ENCODE measurements at regions not wholly inside any gene's neighbourhood (a gene's known extent, or its start where the extent isn't known, plus 50 kb on each side); places are given as distances from the start of the nearest gene placed in this dataset.
A peak's percentile ranks its signal among the peaks of the same experiment; 100 is the strongest.
"Not testable (repeated sequence)": the region's sequence is repeated elsewhere in the genome, so short reads cannot be mapped to it uniquely, and the experiment has no call there.

DNA sequence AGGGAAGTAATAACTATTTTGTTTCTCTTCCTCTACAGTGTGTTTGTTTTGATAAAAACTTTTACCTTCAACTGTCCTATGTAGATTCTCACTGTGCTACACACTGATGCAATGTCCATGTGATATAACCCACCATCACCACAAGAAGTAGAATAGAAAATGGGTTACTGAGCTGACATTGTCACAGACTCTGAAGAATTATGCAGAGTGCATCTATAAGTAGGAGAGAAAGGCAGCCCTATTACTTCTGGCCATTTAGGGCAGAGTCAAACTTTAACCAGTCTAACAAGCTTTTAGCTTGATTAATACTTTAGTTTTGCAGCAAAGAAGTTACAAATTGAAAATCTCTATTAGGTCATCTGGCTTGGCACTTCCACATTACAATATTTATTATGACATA, 354.0 kb upstream of the CDH8 start:
- no peak for DNase-seq

DNA sequence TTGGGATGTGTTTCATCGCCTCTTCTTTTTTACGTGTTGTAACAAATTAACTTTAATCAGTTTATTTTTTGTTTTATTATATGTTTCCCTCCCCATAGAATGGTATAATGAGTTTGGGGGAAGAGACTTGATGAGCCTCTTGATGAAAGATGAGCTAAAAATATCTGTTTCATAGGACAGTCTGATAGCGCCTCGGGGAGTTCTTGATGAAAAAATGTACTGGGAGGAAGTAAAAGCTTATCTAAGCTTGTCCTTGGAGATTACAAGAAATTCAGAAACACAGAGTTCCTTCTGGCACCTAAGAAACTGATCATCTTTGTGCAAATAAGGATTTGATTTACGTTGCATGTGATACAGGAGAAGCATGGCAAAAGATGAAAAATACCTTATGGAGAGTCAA, 350.2 kb upstream of the CDH8 start:
- DNase-seq = no peak

DNA sequence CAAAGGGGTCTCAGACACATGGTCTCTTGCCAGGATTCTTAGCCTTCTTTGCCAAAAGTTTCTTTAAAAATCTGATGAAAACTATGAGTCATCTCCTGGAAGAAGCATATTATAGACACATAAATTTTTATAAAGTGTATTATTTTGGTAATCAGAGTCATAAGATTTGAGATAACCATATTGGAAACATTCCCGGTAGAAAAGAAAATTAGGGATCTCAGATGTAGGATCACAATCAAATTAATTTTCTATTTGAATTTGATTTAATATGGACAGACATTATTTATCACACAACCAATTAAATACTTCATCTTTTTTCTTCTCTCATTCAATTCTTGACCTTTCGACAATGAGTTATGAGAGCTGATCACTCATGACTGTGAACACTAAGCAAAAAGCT, 347.7 kb upstream of the CDH8 start:
- no peak for DNase-seq

DNA sequence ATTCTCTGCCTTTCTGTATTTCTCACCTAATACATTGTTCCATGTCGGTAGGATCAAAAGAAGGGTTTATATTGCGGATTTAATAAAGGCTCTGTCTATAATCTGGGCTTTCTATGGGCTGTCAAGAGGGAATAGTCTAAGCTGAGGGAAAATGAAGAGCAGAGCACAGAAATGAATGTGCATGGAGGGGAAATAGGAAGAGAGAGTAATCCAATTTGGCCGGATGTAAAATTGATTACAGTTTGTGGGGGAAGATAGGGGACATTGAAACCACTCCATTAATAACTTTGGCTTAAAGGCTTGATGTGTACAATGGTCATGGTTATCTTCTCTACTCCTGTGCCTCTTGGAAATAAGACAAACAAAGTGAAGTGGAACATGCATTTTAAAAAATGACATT, 334.2 kb upstream of the CDH8 start:
- DNase-seq = no peak

DNA sequence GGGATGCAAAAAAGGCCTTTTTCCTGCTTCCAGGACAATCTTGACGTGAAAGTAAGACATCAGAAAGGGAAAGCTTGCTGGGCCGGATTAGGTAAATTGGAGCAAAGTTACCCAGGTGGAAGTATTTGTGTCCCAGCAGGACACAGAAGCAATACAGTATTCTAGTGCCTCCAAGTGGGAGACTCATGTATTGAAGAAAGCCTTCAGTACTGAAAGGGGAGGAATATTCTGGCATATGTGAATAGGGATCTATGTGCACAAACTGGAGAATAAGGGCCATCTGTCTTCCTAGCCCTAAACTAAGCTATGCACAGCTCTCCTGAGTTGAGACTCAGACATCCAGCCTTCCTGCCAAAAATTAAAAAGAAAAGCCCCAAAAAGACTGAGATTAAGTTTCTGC, 327.3 kb upstream of the CDH8 start:
- no peak for DNase-seq

DNA sequence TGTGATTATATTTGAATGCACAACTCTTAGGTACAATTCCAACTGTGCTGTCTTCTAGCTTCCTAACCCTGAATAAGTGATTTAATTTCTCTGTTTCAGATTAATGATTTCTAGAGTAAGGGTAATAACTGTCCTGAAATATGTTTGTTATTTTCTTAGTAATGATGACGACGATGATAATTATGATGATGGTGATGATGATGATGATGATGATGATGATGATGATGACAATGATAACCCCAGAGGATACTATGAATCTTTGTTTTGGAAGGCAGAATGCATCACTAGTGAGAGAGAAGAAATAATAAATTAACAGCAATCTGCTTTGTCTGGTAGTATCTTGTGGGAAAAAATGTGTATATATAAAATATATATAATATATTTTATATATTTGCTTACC, 317.1 kb upstream of the CDH8 start:
- DNase-seq = no peak

DNA sequence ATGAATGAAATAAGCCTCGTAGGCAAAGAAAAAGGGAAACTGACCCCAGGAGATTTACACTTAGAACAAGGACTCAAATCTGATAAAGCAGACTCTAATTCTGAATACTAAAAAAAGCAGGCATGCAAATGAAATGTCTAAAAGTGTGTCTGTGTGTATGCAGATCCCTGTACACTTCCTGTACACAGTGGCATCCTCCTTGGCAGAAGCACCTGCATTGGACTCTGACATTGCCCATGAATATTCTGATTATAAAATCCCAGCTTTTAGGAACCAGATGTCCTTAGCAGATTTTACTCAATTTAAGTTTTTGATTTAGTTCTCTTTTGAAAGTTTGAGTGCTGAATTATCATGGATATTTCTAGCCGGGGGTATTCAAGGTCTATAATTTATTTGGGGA, 306.0 kb upstream of the CDH8 start:
- no peak for DNase-seq

DNA sequence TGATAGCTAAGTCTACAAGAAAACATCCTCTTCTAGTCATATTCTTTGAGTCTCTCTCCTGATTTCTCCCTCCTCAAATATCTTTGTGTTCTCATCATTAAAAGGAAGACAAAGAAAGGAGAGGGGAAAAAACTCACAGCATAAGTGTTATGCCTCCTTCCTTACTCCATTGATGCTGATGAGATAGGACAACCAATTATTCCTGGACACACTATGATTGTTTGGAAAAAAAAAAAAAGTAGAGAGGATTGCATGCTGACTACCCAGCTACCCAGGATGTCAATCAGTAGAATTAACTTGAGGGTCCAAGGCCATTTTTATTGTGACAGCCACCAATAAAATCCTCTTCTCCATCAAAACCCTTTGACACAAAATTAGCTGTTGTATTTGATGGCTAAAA, 299.1 kb upstream of the CDH8 start:
- DNase-seq = no peak

DNA sequence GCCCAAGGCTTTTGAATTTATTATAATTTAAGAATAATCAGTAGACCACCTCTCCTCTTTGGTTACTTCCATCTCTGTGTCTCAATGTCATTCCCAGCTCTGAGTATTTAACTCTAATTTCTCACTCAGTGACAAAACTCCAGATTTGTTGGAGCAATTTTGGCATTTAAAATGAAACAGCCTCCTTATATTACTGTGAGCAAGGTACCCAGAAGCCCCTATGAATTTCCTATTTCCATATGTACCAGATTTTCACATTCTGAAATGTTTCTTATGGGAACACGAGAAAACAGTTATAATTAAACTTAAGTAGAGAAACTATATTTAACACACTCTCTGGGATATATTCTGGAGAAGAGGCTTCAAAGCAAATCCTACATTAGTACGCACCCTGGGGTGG, 285.4 kb upstream of the CDH8 start:
- DNase-seq = no peak

DNA sequence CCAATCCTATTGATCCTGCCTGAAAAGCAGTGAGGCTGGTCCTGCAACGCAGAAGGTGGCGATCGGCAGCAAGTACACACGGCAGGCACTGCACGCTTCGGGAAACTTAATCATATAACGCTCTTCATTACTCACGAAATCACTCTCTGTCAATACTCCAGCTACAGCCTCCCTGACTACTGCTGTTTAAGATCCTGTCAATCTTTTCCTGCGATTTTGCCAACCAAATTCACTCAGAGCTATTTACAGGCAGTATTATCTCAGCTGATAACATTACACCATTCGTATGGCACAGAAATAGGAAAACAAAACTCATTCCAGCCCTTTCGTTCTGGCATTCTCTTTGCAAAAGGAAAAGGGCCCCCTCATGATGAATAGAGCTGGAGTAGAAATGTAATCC, 262.4 kb upstream of the CDH8 start:
- no peak for DNase-seq

DNA sequence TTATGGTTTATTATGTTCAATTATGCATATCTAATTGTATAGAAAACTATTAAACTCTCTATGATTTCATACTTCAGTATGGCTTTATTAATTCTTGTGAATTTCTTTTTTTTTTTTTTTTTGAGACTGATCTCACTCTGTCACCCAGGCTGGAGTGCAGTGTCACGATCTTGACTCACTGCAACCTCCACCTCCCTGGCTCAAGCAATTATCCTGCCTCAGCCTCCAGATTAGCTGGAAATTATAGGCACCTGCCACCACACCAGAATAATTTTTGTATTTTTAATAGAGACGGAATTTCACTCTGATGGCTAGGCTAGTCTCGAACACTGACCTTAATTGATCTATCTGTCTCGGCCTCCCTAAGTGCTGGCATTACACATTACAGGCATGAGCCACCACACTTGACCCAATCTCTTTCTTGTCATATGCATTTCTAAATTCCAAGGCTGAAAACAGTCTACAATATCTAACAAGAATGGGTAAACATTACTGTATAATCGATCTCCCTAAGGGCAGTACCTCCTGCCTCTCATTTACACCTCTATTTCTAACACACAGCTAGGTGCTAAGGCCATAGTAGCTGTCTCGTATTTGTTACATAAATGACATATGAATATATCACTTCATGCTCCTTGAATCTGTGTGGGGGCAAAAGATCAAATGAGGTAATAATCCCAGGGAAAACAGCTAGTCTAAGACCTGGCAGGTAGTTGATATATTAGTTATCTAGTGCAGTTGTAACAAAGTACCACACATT, 258.2 kb upstream of the CDH8 start:
- no peak for DNase-seq

DNA sequence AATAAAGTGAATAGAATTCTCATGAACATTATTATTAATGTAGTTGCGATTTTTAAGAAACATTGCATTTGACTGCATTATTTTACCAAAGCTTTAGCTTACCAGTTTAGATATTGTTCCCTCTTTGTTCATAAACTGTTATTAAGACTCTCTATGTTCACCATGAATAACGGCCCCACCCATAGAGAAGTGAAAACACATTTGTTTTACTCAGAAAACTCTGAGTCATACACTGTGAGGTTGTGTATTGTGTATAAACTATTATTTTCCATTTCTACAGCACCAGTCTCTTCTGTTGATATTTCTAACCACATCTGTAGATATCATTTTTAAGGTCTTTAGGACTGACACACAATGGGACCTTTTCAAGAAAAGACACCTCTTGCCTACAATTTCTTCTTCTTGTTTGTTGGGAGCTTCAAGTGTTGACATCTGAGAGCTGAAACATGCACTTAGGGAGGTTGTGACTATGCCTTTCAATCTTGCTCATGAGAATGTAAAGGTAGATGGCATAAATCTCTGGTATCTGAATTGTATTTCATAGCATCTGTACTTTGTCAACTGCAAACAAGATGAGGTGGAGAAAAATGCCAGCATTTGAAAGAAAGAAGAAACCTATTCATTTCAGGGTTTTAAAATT, 252.9 kb upstream of the CDH8 start:
- DNase-seq = no peak

DNA sequence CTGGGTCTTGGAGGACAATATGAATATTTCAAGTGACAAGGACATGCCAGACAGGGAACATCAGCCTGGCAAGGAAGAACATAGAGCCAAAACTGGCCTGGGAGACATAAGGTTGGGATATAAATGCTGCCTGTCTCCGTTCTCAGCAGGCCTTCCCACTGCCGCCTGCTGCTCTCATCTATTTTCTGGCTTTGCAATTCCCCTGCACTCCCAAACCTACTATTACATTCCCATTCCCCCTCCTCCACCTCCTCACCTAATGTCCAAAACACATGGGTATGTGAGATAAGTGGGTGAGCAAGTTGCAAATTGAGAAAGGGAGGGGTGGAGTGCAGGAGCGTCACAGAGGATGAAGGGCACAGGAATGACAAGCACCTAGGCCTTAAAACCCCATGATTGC, 244.3 kb upstream of the CDH8 start:
- no peak for DNase-seq

DNA sequence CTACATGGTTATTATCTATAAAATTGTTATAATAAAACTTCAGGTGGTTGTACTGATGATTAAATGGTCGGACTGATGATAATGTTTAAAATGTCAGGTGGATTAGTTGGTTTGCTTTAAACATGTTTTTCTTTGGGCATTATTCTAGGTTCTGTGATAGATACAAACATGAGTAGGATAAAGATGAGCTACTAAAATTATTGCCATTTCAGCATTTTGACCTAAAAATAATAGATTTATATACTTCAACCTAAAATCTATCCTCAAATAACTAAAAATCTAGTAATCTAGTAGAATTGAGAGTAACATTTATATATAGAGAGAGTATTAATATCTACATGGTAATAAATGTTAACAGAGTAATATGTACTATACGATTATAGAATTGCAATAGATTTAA, 241.7 kb upstream of the CDH8 start:
- no peak for DNase-seq

DNA sequence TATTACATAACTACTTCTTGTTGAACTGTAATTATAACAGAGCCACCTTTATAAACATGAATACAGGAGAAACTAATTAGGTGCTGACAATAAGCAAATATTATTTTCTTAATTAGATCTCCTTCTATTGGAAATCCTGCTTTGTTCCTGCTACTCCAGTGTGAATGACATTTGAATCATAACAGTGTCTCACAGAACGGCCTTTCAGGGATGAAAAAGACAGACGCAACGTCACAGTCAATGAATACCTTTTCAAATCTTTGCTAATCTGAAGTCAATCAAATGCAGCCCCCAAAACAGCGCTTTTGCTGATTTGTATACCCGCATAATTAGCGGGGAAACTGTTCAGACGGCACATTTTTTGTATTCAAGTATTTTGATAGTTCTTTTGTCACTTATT, 240.4 kb upstream of the CDH8 start:
- DNase-seq = no peak

DNA sequence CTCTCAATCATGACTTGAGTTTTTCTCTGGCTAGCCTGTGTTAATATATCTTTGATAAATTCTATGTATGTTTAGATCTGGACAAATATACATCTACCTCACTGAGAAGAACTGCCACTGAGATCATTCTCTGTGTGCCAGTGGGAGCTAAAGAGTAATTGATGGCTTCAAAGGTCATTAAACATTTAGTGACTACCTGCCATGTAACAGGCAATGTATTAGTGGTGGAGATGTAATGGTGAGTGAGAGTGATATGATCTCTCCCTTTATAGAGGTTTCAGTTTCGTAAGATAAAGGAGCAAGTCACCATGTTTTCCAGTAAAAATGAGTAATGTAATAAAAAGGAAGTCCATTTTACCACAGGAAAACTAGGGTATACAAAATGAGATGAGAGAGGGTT, 235.8 kb upstream of the CDH8 start:
- DNase-seq = no peak

DNA sequence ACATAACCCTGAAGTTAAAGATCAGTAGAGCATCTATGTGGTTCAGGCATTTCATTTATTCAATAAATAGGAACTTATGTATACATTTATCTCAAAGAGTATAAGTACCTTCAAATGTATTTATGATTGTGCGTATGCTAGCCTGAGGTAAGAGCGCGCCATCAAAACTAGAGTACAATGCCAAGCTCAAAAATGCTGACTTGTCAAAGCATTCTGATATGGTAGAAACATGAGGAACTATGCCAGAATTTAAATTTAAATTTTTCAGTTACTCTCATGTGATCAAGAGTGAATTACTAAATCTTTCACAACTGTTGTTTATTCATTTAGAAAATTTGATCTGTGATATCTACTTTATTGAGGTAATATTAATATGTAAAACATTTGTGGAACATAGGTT, 225.5 kb upstream of the CDH8 start:
- no peak for DNase-seq

DNA sequence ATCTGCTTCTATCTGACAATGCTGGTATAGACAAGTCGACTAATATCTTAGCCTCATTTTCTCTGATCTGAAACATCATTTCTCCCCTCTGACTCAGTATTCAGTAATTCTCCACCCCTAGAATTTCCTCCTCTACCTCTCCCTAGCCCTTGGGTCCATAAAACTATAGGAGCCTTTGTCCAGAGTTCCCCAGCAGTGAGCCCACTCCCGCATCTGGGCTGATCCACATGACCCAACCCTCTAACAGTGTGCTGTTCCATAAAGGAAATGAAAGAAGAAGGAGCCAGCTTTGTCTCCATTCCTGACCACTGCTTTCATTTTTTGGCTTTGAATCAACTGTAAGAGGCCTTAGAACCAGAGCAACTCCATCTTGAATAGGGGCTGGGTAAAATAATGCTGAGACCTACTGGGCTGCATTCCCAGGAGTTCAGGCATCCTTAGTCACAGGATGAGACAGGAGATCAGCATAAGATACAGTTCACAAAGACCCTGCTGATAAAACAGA, 222.7 kb upstream of the CDH8 start:
- not testable (repeated sequence) for DNase-seq

DNA sequence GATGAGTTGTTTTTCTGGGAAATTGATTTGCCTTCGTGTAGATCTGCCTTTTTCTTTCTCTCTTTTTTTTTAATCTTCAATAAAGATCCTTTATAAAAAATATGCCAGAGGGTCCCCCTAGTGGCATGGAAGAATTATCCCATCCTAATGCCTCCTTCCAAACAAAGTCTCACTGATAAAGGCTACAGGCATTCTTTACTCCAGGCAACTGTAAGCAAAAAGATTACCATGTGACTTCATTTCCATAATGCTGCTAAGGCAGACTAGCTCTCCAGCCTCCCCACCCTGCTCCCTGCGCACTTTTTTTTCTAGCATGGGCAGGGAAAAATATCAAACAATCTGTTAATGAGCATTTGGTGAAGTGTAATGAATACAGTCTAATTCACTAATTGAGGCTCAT, 220.2 kb upstream of the CDH8 start:
- no peak for DNase-seq

DNA sequence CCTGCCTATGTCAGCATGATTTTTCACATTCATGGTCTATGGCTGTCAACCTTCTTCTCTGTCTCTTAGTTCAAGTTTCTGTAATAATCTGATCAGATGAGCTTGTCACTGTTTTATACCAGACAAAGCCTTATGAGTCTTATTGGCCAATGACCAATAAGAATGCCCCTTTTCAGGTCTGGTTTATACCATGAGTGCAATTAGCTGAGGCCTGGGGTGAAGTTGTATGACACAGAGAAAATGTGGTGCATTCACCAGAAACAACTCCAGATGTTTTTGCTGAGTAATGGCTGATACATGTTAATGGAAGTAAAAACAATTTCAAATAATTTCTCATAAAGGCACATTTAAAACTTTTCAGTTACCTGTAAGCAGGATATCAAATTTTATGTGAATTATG, 218.6 kb upstream of the CDH8 start:
- no peak for DNase-seq

DNA sequence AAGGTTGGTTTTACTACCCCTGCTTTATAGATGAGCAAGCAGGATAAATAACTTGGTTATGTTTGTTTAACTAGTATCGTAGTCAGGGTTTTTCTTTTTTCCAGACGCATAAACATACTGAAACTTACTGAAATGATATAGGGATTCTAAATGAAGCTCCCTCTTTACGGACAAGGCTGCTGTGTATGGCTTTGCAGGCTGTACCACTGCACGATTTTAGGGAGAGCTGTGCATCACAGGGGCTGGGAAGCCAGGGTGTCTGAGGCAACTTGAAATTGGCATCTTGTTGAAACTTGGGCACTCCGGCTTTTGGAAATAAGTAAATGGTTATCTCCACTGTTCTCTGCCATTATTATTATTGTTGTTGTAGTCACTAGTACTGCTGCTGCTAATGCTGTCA, 218.1 kb upstream of the CDH8 start:
- no peak for DNase-seq

DNA sequence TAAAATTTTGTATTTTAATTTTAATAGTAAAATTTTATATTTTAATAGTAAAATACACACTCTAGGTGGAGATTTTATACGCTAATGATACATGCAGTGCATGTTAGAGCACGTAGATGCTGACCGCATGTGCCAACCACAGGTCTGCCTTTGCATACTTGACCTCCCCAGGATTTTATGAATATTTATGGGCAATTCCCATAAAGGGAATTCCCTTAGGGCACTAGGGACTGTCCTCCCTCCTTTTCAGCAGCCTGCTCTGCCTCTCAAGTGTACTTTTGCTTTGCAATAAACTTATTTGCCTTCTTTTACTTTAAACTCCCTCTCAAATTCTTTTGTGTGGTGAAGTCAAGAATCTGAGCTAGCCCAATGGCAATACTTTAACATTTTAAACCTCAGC, 217.7 kb upstream of the CDH8 start:
- no peak for DNase-seq

DNA sequence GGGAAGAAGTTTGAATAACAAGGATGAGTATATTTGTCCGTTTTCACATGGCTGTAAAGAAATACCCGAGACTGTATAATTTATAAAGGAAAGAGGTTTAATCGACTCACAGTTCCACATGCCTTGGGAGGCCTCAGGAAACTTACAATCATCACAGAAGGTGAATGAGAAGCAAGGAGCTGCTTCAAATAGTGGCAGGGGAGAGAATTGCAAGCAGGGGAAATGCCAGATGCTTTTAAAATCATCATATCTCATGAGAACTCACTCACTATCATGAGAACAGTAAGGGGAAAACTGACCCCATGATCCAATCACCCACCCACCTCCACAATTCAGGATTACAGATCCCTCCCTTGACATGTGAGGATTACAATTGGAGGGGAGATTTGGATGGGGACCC, 212.8 kb upstream of the CDH8 start:
- no peak for DNase-seq

DNA sequence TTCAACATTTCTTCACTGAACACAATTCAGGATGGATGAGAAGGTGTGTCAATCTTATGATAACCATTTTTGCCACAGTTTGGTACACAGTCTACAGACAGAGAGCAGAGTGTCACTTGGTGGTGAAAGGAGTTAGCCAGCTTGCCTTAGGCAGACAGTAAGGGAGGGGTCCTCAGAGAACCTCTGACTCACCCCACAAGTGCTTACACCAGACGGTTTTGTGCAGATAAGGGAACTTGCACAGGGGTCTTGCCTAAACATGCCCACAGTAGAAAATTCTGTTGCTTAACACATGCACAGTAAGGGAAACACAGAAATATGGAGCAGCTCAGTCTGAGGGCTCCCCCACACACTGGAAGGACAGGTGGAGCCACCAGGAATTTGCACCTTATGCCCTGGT, 204.5 kb upstream of the CDH8 start:
- no peak for DNase-seq

DNA sequence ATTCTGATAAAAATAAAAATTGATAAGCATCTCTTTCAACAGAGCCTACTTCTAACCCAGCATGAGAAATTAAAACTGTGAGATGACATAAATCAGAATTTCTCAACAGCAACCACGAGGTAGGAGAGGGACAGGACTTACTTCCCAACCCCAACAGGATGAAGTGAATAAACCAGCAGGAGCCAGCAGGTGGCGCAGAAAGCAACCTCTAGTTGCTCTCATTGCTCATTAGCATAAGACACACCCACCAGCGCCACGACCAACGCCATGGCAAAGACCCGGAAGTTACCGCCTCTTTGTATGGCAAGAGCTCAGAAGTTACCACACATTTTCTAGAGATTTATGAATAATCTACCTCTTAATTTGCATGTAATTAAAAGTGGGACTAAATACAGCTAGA, 189.4 kb upstream of the CDH8 start:
- peak; percentile 65 to 71 for DNase-seq
